ENCODE measurements at regions not wholly inside any gene's neighbourhood (a gene's known extent, or its start where the extent isn't known, plus 50 kb on each side); places are given as distances from the start of the nearest gene placed in this dataset.

GRCh38 chr4:181030961-181031360 lies 1212.2 kb upstream of the TENM3 start:
- Histone ChIP-seq H3K4me3 (ENCODE audit: insufficient read depth, low read depth, low read length) (no peak overlapping the region), H4K20me1 (ENCODE audit: insufficient read depth, low read length) (no peaks in the 10 kb centered on the region), H3K4ac (ENCODE audit: low read depth, low read length) (no peak overlapping the region), H3K14ac (replicated peaks; ENCODE audit: low read depth, low read length) (no peak overlapping the region), H3K4me1 (ENCODE audit: control insufficient read depth, insufficient read depth, low read length) (no peaks in the 10 kb centered on the region), H3K27ac (ENCODE audit: insufficient read depth, low read length) (no peak overlapping the region), H2BK15ac (ENCODE audit: low read depth, low read length) (no peak overlapping the region), H3K4me2 (ENCODE audit: low read depth, low read length) (no peak overlapping the region), H3K79me1 (ENCODE audit: low read depth in 1 of 2, low read length in 2 of 2) (no peaks in the 10 kb centered on the region), H3K23ac (ENCODE audit: low read depth, low read length) (no peak overlapping the region), H3K9ac (ENCODE audit: low read depth, low read length) (no peak overlapping the region), H3K18ac (ENCODE audit: low read depth, low read length) (no peak overlapping the region), H2BK20ac (ENCODE audit: low read depth, low read length) (no peak overlapping the region), H2AK9ac (replicated peaks; ENCODE audit: low read depth, low read length, poor library complexity) (no peak overlapping the region), H2AK5ac (ENCODE audit: low read depth, low read length) (no peak overlapping the region), H3K9me1 (ENCODE audit: insufficient read depth, low read length) (no peaks in the 10 kb centered on the region), H4K8ac (ENCODE audit: low read depth in 2 of 2, low read length in 2 of 2) (no peak overlapping the region), H3K9me3 (ENCODE audit: control insufficient read depth, insufficient read depth, low read length) (no peaks in the 10 kb centered on the region), H2BK5ac (ENCODE audit: low read depth, low read length, poor library complexity, severe bottlenecking) (no peak overlapping the region), H4K5ac (ENCODE audit: low read depth, low read length) (no peak overlapping the region), H3K27me3 (ENCODE audit: control insufficient read depth, insufficient read depth, low read length) (no peaks in the 10 kb centered on the region), H3K36me3 (ENCODE audit: control insufficient read depth, insufficient read depth, low read length) (no peaks in the 10 kb centered on the region), H4K91ac (ENCODE audit: insufficient read depth, low read depth, low read length) (no peak overlapping the region), H2BK120ac (ENCODE audit: low read depth, low read length) (no peak overlapping the region), H3K56ac (ENCODE audit: extremely low read depth, insufficient read depth, low read length) (no peak overlapping the region), H2AFZ (replicated peaks; ENCODE audit: low read length, poor library complexity) (no peak overlapping the region)
- intact Hi-C loops (cut with micrococcal nuclease) (no loop called here), dilution Hi-C loops (cut with HindIII; ENCODE audit: low sequenced_read_pairs, unreplicated experiment) (no loop called here), in situ Hi-C loops (cut with MboI; ENCODE audit: low sequenced_read_pairs) (no loop called here)
- 90% methylated on average over 3 of the region's 7 CpGs; no CpG with 5 or more reads in 1 of the 2 experiments for WGBS, 2 experiments (ENCODE audit: extremely low coverage in 2 of 2, insufficient read length in 1 of 2)
- ChIA-PET CTCF (no interaction called here), POLR2A (ENCODE audit: unreplicated experiment) (no interaction called here)
- ATAC-seq (ENCODE audit: low read depth) (no peak; the same call in 1 of the 2 replicates), DNase-seq (peak; percentile 41)
- no peak for TF ChIP-seq POLR2A (IDR thresholded peaks at IDR 0.05; ENCODE audit: low read depth, low read length)
- TF ChIP-seq SMC3 (IDR thresholded peaks at IDR 0.05; ENCODE audit: low read depth, low read length): no peak
- no peak for TF ChIP-seq CTCF (conservative IDR thresholded peaks at IDR 0.05; ENCODE audit: low read depth, low read length)
- no peak for TF ChIP-seq CHD1 (IDR thresholded peaks at IDR 0.05; ENCODE audit: low read depth, low read length)
- no peak for TF ChIP-seq RFX5 (IDR thresholded peaks at IDR 0.05; ENCODE audit: low read depth, low read length)
- TF ChIP-seq MXI1 (IDR thresholded peaks at IDR 0.05; ENCODE audit: borderline replicate concordance, low read depth, low read length): no peak
- no peak for TF ChIP-seq RCOR1 (IDR thresholded peaks at IDR 0.05; ENCODE audit: insufficient replicate concordance, low read length)
- TF ChIP-seq ELK1 (IDR thresholded peaks at IDR 0.05; ENCODE audit: borderline replicate concordance, low read depth, low read length): no peak
- no peak for TF ChIP-seq NFE2L2 (IDR thresholded peaks at IDR 0.05; ENCODE audit: low read depth, low read length)
- no peak for TF ChIP-seq USF2 (IDR thresholded peaks at IDR 0.05; ENCODE audit: low read depth, low read length)
- BruUV-seq (replicated peaks): no TSS peak

Data from IMR-90 (cell line).